Activated CD4-positive, alpha-beta T cell treated with anti-CD3 and anti-CD28 coated beads for 4 hours (primary cell): ENCODE measurements at regions not wholly inside any gene's neighbourhood (a gene's known extent, or its start where the extent isn't known, plus 50 kb on each side); places are given as distances from the start of the nearest gene placed in this dataset.
"Not testable (repeated sequence)": the region's sequence is repeated elsewhere in the genome, so short reads cannot be mapped to it uniquely, and the experiment has no call there.

Source experiments
- DNase-seq, 2 donors: peaks; one replicate each; pipeline ENCODE4 v3.0.0-alpha.2; 2020

GRCh38 chr9:100639854-100640253, 62.0 kb downstream of the CAVIN4 start:
- no peak for DNase-seq

- no peak for DNase-seq
Measured at GRCh38 chr9:100640447-100641050, 62.7 kb downstream of the CAVIN4 start.

GRCh38 chr9:100641166-100641565, 63.3 kb downstream of the CAVIN4 start:
- no peak for DNase-seq

- DNase-seq = no peak
Measured at GRCh38 chr9:100652850-100653249, 75.0 kb downstream of the CAVIN4 start.

GRCh38 chr9:100653643-100654334, 75.9 kb downstream of the CAVIN4 start:
- DNase-seq = no peak

GRCh38 chr9:100656851-100657250, 79.0 kb downstream of the CAVIN4 start:
- not testable (repeated sequence) for DNase-seq

GRCh38 chr9:100661668-100662067, 83.8 kb downstream of the CAVIN4 start:
- no peak for DNase-seq

GRCh38 chr9:100662122-100662521, 84.2 kb downstream of the CAVIN4 start:
- DNase-seq = no peak

GRCh38 chr9:100667448-100667847, 89.6 kb downstream of the CAVIN4 start:
- DNase-seq = no peak

- DNase-seq = no peak
Measured at GRCh38 chr9:100668024-100668423, 90.1 kb downstream of the CAVIN4 start.

GRCh38 chr9:100669968-100670367, 92.1 kb downstream of the CAVIN4 start:
- DNase-seq = no peak

GRCh38 chr9:100670719-100671118, 92.8 kb downstream of the CAVIN4 start:
- no peak for DNase-seq

GRCh38 chr9:100671898-100672297, 94.0 kb downstream of the CAVIN4 start:
- no peak for DNase-seq

- DNase-seq = no peak
Measured at GRCh38 chr9:100673249-100673648, 95.4 kb downstream of the CAVIN4 start.

GRCh38 chr9:100674419-100675122, 96.7 kb downstream of the CAVIN4 start:
- no peak for DNase-seq

- DNase-seq = no peak
Measured at GRCh38 chr9:100679834-100680233, 102.0 kb downstream of the CAVIN4 start.

- DNase-seq = no peak
Measured at GRCh38 chr9:100686420-100686819, 108.5 kb downstream of the CAVIN4 start.

GRCh38 chr9:100689635-100690034, 111.8 kb downstream of the CAVIN4 start:
- DNase-seq = no peak

- DNase-seq = no peak
Measured at GRCh38 chr9:100690438-100690837, 112.6 kb downstream of the CAVIN4 start.

GRCh38 chr9:100697339-100697738, 119.5 kb downstream of the CAVIN4 start:
- DNase-seq = no peak

- no peak for DNase-seq
Measured at GRCh38 chr9:100698945-100699344, 121.1 kb downstream of the CAVIN4 start.

- no peak for DNase-seq
Measured at GRCh38 chr9:100699668-100700067, 121.8 kb downstream of the CAVIN4 start.

GRCh38 chr9:100700689-100701318, 122.9 kb downstream of the CAVIN4 start:
- no peak for DNase-seq
